Activated B cell treated with CpG ODN at 0.5 μM for 24 hours (primary cell): ENCODE measurements at regions not wholly inside any gene's neighbourhood (a gene's known extent, or its start where the extent isn't known, plus 50 kb on each side); places are given as distances from the start of the nearest gene placed in this dataset.

Experiments
- ATAC-seq: fragments of 200-7000 bp; cut with Tn5 transposase; one replicate; pipeline ENCODE4 v1.10.0; 2021; ENCODE audit warnings: low read depth, mild to moderate bottlenecking, moderate library complexity
- CTCF ChIA-PET: fragments of 350-600 bp; sonication (Branson Sonifier 250); formaldehyde crosslinking; loops from one replicate; lab custom pipeline; 2021; ENCODE audit warnings: antibody characterized with exemption; lab: Charles Lee
- POLR2A ChIA-PET: fragments of 350-600 bp; sonication (Branson Sonifier 250); formaldehyde crosslinking; loops from one replicate; lab custom pipeline; 2021; ENCODE audit warnings: antibody characterized with exemption; lab: Charles Lee
- DNase-seq: peaks from one replicate; pipeline ENCODE4 v3.0.0; 2022
- H3K27ac Mint-ChIP-seq: one replicate; pipeline ENCODE4 v1.8.0; 2020; ENCODE audit warnings: mixed read lengths
- H3K27me3 Mint-ChIP-seq: one replicate; pipeline ENCODE4 v1.8.0; 2021; ENCODE audit warnings: mixed read lengths
- H3K36me3 Mint-ChIP-seq: one replicate; pipeline ENCODE4 v1.8.0; 2021; ENCODE audit warnings: low read depth, mixed read lengths
- H3K4me1 Mint-ChIP-seq: one replicate; pipeline ENCODE4 v1.8.0; 2021; ENCODE audit warnings: mixed read lengths
- H3K4me3 Mint-ChIP-seq: one replicate; pipeline ENCODE4 v1.8.0; 2020; ENCODE audit warnings: mild to moderate bottlenecking, mixed read lengths
- H3K9me3 Mint-ChIP-seq: one replicate; pipeline ENCODE4 v1.8.0; 2020; ENCODE audit warnings: mixed read lengths
- CTCF ChIP-seq: fragments of 200-600 bp; IDR thresholded peaks from one replicate; pipeline ENCODE4 v1.8.0; 2022; ENCODE audit warnings: antibody characterized with exemption, mild to moderate bottlenecking
- intact Hi-C: fragments of 100-400 bp; cut with micrococcal nuclease; formaldehyde crosslinking; loops from one replicate; pipeline ENCODE4 v1.15.1; 2024

- DNase-seq = no peak
These were observed 164.8 kb upstream of the EMCN start for GRCh38 chr4:100682477-100683218.

GRCh38 chr4:100681289-100681688 is 163.5 kb upstream of the EMCN start:
- no peak overlapping the region for H3K4me3 Mint-ChIP-seq
- CTCF ChIA-PET = no interaction called here
- H3K9me3 Mint-ChIP-seq = peaks cover 6% of the 10 kb centered on the region
- no peak for TF ChIP-seq CTCF
- intact Hi-C loops = no loop called here
- ATAC-seq (no peak), DNase-seq (no peak)
- H3K36me3 Mint-ChIP-seq = no peaks in the 10 kb centered on the region
- no peaks in the 10 kb centered on the region for H3K4me1 Mint-ChIP-seq
- POLR2A ChIA-PET = no interaction called here
- no peak overlapping the region for H3K27ac Mint-ChIP-seq
- H3K27me3 Mint-ChIP-seq = peaks cover 18% of the 10 kb centered on the region

More at GRCh38 chr4:100682477-100683218, 164.8 kb upstream of the EMCN start:
- CTCF ChIA-PET = no interaction called here
- Mint-ChIP-seq H3K4me3 (no peak overlapping the region), H3K27me3 (peaks cover 19% of the 10 kb centered on the region), H3K9me3 (peaks cover 6% of the 10 kb centered on the region), H3K36me3 (no peaks in the 10 kb centered on the region), H3K27ac (no peak overlapping the region), H3K4me1 (no peaks in the 10 kb centered on the region)
- no peak for TF ChIP-seq CTCF
- ATAC-seq = no peak
- intact Hi-C loops = no loop called here
- POLR2A ChIA-PET = no interaction called here

- H3K9me3 Mint-ChIP-seq = peaks cover 2% of the 10 kb centered on the region
- no peak for TF ChIP-seq CTCF
- ChIA-PET CTCF (no interaction called here), POLR2A (no interaction called here)
- no peak overlapping the region for H3K4me3 Mint-ChIP-seq
- no peak overlapping the region for H3K27ac Mint-ChIP-seq
- no peaks in the 10 kb centered on the region for H3K36me3 Mint-ChIP-seq
- no peak for ATAC-seq
- H3K27me3 Mint-ChIP-seq = peaks cover 12% of the 10 kb centered on the region
- H3K4me1 Mint-ChIP-seq = no peaks in the 10 kb centered on the region
- DNase-seq = no peak
- intact Hi-C loops = no loop called here
These were observed 162.1 kb upstream of the EMCN start for GRCh38 chr4:100679926-100680325.

- ATAC-seq (no peak), DNase-seq (no peak)
- H3K27ac Mint-ChIP-seq = no peak overlapping the region
- intact Hi-C loops = no loop called here
- H3K9me3 Mint-ChIP-seq = no peaks in the 10 kb centered on the region
- POLR2A ChIA-PET = no interaction called here
- H3K4me3 Mint-ChIP-seq = no peak overlapping the region
- H3K36me3 Mint-ChIP-seq = no peaks in the 10 kb centered on the region
- TF ChIP-seq CTCF = no peak
- no peaks in the 10 kb centered on the region for H3K27me3 Mint-ChIP-seq
- CTCF ChIA-PET = no interaction called here
- H3K4me1 Mint-ChIP-seq = no peaks in the 10 kb centered on the region
These were observed 157.2 kb upstream of the EMCN start for GRCh38 chr4:100674976-100675375.

GRCh38 chr4:100657187-100657586 is 139.4 kb upstream of the EMCN start:
- intact Hi-C loops = no loop called here
- ChIA-PET POLR2A (no interaction called here), CTCF (no interaction called here)
- Mint-ChIP-seq H3K36me3 (no peaks in the 10 kb centered on the region), H3K27ac (no peak overlapping the region), H3K4me3 (no peak overlapping the region), H3K4me1 (no peaks in the 10 kb centered on the region), H3K9me3 (no peaks in the 10 kb centered on the region), H3K27me3 (no peaks in the 10 kb centered on the region)
- DNase-seq (no peak), ATAC-seq (no peak)
- no peak for TF ChIP-seq CTCF
